GM18508 (cell line): ENCODE measurements at regions not wholly inside any gene's neighbourhood (a gene's known extent, or its start where the extent isn't known, plus 50 kb on each side); places are given as distances from the start of the nearest gene placed in this dataset.

Source experiments
- ATAC-seq: cut with Tn5 transposase; IDR thresholded peaks from one replicate; pipeline ENCODE4 v1.9.1; 2021; ENCODE audit warnings: moderate number of reproducible peaks; ENCODE audit not compliant: insufficient read depth, unreplicated experiment

- ATAC-seq, result no peak
Observed at GRCh38 chr2:120863146-120863545, 127.5 kb downstream of the GLI2 start.

- ATAC-seq, result no peak
Observed at GRCh38 chr2:120863661-120864320, 128.1 kb downstream of the GLI2 start.

- ATAC-seq, result no peak
Observed at GRCh38 chr2:120864981-120865380, 129.3 kb downstream of the GLI2 start.

- no peak for ATAC-seq
Observed at GRCh38 chr2:120865656-120866055, 130.0 kb downstream of the GLI2 start.

GRCh38 chr2:120866071-120866470 lies 130.4 kb downstream of the GLI2 start:
- ATAC-seq, result no peak

GRCh38 chr2:120866483-120867140 lies 130.9 kb downstream of the GLI2 start:
- ATAC-seq, result no peak

- no peak for ATAC-seq
Observed at GRCh38 chr2:120867290-120868241, 131.9 kb downstream of the GLI2 start.

GRCh38 chr2:120868366-120868765 lies 132.7 kb downstream of the GLI2 start:
- ATAC-seq, result no peak

GRCh38 chr2:120869036-120869729 lies 133.5 kb downstream of the GLI2 start:
- no peak for ATAC-seq

- no peak for ATAC-seq
Observed at GRCh38 chr2:120869730-120870466, 134.2 kb downstream of the GLI2 start.

GRCh38 chr2:120870467-120870788 lies 134.8 kb downstream of the GLI2 start:
- ATAC-seq, result no peak

GRCh38 chr2:120871016-120871635 lies 135.5 kb downstream of the GLI2 start:
- no peak for ATAC-seq

GRCh38 chr2:120871881-120872620 lies 136.4 kb downstream of the GLI2 start:
- no peak for ATAC-seq

- no peak for ATAC-seq
Observed at GRCh38 chr2:120873958-120874887, 138.6 kb downstream of the GLI2 start.

- ATAC-seq, result no peak
Observed at GRCh38 chr2:120874888-120875275, 139.2 kb downstream of the GLI2 start.

- no peak for ATAC-seq
Observed at GRCh38 chr2:120875431-120875830, 139.8 kb downstream of the GLI2 start.

- no peak for ATAC-seq
Observed at GRCh38 chr2:120876526-120877280, 141.0 kb downstream of the GLI2 start.
